PFSK-1 (cell line): ENCODE measurements at regions not wholly inside any gene's neighbourhood (a gene's known extent, or its start where the extent isn't known, plus 50 kb on each side); places are given as distances from the start of the nearest gene placed in this dataset.

Experiments
- POLR2AphosphoS5 ChIP-seq: IDR thresholded peaks from 2 replicates; pipeline ENCODE4 v1.6.1; 2012; ENCODE audit warnings: low read depth, mild to moderate bottlenecking, control low read depth, low read length, moderate library complexity
- TAF1 ChIP-seq: IDR thresholded peaks from 2 replicates; pipeline ENCODE4 v1.6.1; 2012; ENCODE audit warnings: low read length, control low read depth, borderline replicate concordance; ENCODE audit not compliant: insufficient read depth

- TF ChIP-seq TAF1 (no peak), POLR2AphosphoS5 (no peak)
Measured at GRCh38 chr12:30105505-30105904, 321.8 kb upstream of the TMTC1 start.
